ENCODE measurements at regions not wholly inside any gene's neighbourhood (a gene's known extent, or its start where the extent isn't known, plus 50 kb on each side); places are given as distances from the start of the nearest gene placed in this dataset.

DNA sequence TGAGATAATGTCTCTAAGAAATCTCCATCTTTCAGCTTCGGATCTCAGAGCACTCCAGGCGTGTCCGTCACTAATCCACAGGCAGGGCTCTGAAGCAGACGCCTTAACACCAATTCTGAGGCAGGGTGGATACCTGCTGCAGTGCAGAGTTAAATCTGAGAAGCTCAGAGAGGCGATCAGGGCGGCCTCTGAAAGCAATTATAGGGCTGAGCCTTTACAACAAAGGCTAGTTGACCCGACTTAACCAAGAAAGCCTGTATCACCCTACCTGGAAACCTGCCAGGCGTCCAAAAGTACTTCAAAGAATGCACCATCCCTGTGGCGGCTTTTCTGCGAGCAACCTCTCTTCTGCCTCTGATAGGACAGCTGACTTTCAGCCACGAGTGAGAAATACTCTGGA, 134.8 kb upstream of the MSX2 start:
- TF ChIP-seq POLR2A (IDR thresholded peaks at IDR 0.05; ENCODE audit: low read length), result no peak
- no peak for TF ChIP-seq GATA1 (IDR thresholded peaks at IDR 0.05; ENCODE audit: low read depth, low read length)

Measured in erythroblast (primary cell).